CD4-positive, alpha-beta T cell treated with Interferon alpha-2 for 1 hour (primary cell): ENCODE measurements at regions not wholly inside any gene's neighbourhood (a gene's known extent, or its start where the extent isn't known, plus 50 kb on each side); places are given as distances from the start of the nearest gene placed in this dataset.
A peak's percentile ranks its signal among the peaks of the same experiment; 100 is the strongest.

Experiments used
- DNase-seq, 2 donors: peaks; one replicate each; pipeline ENCODE4 v3.0.0-alpha.2; 2020 to 2022

GRCh38 chr2:74760875-74761630 lies 72.9 kb upstream of the HK2 start:
- no peak for DNase-seq

GRCh38 chr2:74762789-74763188 lies 71.1 kb upstream of the HK2 start:
- no peak for DNase-seq

DNA sequence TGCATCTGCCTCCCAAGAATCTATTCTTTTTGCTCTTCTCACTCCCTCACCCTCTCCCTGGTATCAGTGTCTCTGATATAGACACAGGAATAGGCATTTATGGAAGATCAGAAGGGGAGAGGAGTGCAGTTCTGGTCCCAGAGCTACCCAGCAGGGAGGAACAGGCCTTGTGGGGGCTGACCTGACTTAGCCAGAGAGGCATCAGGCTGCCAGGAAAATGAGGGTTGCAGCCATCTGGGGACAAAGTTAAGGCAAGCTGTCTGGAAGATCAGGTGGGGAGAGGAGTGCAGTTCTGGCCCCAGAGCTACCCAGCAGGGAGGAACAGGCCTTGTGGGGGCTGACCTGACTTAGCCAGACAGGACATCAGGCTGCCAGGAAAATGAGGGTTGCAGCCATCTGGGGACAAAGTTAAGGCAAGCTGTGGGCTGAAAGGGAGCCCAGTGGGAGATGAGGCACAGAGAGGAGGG lies 69.9 kb upstream of the HK2 start:
- DNase-seq, result no peak

DNA sequence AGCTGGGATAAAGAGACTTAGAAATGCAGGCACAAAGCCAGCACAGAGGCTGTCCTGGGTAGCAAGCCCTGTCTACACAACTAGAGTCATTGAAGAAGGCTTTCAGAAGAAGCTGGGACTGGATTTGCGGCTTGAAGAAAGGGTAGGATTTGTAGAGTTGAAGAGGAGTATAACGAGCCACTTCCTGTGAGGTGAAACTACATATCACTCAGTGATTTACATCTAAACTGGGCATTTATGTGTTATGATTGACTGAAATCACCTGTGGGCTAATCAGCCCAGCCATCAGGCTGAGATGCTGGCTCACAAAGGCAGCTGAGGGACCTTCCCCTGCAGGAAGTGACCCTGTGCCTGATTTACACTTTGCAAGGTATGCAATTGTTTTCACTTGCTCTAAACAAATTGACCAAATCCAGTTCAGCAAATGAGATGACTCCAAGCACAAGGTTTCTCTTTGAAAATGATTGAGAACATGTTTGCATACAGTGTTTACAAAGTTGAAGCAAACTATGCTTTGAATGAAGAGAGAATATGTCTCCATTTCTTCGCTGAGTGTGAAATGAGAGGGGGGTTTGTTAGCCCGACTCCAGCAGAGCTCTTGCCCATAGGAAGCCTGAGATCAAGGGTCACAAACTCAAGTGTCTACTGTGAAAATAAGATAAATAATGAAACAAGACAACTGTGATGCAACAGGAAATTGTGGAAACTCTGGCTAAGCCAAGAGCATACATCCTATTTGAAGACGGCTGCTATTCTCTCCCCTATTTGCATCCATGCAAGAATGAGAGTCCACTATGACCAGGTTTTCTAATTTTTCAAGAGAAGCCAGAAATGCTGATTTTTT lies 69.3 kb upstream of the HK2 start:
- DNase-seq, result no peak

GRCh38 chr2:74766780-74767179 lies 67.1 kb upstream of the HK2 start:
- DNase-seq, result no peak

GRCh38 chr2:74767618-74768017 lies 66.3 kb upstream of the HK2 start:
- DNase-seq, result no peak

DNA sequence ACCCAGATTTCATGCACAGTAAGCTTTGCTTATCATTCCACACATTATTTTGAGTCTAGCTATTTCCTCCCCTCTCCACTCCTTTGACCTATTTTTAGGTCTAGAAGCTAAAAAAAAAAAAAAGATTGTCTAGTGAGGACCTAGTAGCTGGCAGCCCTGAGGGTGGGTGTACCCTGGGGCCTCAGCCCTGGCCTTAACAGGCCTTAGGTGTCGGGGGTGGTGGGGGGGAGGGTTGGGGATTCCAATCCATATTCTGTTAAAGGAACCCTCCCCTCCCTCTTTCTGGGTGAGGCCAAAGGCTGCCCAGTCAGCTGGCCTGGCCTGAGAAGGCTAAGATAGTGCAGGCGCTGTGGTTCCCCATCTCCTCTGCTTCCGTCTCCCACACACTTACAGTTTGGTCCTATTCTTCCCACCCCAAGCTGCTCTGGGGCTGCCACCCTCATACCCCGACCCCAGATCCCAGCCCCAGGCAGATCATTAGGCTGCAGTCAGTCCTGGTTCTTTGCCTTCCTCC lies 65.5 kb upstream of the HK2 start:
- no peak for DNase-seq

DNA sequence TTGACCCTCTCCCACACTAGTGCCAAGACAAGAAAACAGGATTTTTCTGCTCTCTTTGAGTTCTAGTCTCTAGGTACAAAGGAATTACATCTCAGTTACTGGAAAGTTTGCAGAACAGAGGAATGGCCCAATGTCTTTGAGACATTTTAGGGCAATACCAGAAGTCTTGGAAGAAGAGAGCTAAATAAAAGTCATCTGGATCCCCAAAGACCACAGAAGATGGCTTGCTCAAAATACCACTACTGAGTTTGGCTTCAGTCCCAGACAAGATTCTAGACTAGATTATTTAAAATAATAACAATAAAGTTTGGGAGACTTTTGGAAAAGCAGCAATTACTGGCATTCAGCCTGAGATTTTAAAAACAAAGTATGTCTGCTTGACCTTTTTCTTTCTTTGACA lies 61.9 kb upstream of the HK2 start:
- no peak for DNase-seq

DNA sequence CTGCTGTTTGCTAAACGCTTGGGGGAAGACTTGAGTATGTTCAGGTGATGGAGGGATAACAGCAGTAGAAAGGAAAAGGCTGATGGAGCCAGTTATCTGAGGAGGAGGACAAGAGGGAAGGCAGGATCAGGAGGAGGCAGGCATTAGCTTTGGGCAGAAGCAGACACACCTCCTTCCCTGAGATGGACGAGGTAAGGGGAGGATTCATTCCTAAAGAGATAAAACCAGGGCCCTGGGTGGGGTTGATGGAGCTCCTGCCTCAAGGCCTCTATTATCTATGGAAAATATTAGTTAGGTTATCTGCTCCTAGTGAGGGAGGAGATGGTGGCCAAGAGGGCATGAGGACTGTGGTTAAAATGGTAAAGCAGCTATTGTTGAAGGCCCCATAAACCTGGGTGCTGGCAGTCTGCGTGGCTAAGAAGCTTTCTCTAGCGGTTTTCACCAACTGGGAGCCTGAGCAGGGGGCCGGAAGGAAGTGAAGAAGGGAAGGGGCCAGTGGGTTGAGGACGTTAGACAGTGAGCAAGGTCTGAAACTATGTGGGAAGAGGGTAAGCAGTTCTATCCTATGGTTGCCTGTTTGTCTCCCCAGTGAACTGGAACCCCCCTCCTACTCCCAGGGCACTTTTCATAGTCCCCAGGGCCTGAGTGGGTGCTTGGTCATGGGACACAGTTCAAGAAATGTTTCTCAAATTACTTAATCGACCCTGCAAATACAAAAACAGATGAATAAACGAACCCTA lies 56.6 kb upstream of the HK2 start:
- DNase-seq, result peak in 1 of 2 donors; percentile 5

- DNase-seq, result no peak
Observed at GRCh38 chr2:74778381-74779264, 55.3 kb upstream of the HK2 start.

- DNase-seq, result no peak
Observed at GRCh38 chr2:74779265-74779558, 54.7 kb upstream of the HK2 start.

- DNase-seq, result no peak
Observed at GRCh38 chr2:74779587-74780135, 54.3 kb upstream of the HK2 start.
